NB4 (cell line): ENCODE measurements at regions not wholly inside any gene's neighbourhood (a gene's known extent, or its start where the extent isn't known, plus 50 kb on each side); places are given as distances from the start of the nearest gene placed in this dataset.

Source experiments
- DNase-seq: peaks from one replicate; pipeline ENCODE4 v3.0.0; 2010; ENCODE audit warnings: low read depth
- H3K4me3 ChIP-seq: one replicate; pipeline ENCODE4 v1.5.1; 2011; ENCODE audit warnings: mild to moderate bottlenecking, low read depth, low read length, moderate library complexity
- CTCF ChIP-seq: IDR thresholded peaks from one replicate; pipeline ENCODE4 v1.5.1; 2012; ENCODE audit warnings: low read depth, low read length
- MAX ChIP-seq: IDR thresholded peaks from 2 replicates; pipeline ENCODE4 v1.6.1; 2011; ENCODE audit warnings: low read depth, low read length
- MYC ChIP-seq: IDR thresholded peaks from 2 replicates; pipeline ENCODE4 v1.6.1; 2011; ENCODE audit warnings: low read depth, low read length
- POLR2A ChIP-seq: IDR thresholded peaks from 2 replicates; pipeline ENCODE4 v1.6.1; 2011; ENCODE audit warnings: mild to moderate bottlenecking; ENCODE audit not compliant: insufficient read length; ENCODE audit errors: extremely low read depth

GRCh38 chr5:158484150-158484549 is 615.6 kb downstream of the EBF1 start:
- H3K4me3 ChIP-seq: no peak overlapping the region
- TF ChIP-seq CTCF (no peak), MAX (no peak)
- DNase-seq: no peak

GRCh38 chr5:158483281-158483860 is 616.3 kb downstream of the EBF1 start:
- TF ChIP-seq MYC (no peak), CTCF (no peak), POLR2A (no peak), MAX (no peak)
- DNase-seq: no peak
- no peak overlapping the region for H3K4me3 ChIP-seq

GRCh38 chr5:158482125-158482524 is 617.6 kb downstream of the EBF1 start:
- no peak for DNase-seq
- no peak overlapping the region for H3K4me3 ChIP-seq
- no peak for TF ChIP-seq MYC
- no peak for TF ChIP-seq CTCF
- TF ChIP-seq POLR2A: no peak
- TF ChIP-seq MAX: no peak

- H3K4me3 ChIP-seq: no peak overlapping the region
- TF ChIP-seq POLR2A (no peak), MAX (peak; percentile 44; the same call in 1 of the 2 replicates)
- DNase-seq: no peak
These were observed 619.2 kb upstream of the CLINT1 start for GRCh38 chr5:158478139-158478538.

- no peak for TF ChIP-seq MAX
- no peak for TF ChIP-seq CTCF
- no peak for TF ChIP-seq POLR2A
- TF ChIP-seq MYC: no peak
- no peak for DNase-seq
- no peak overlapping the region for H3K4me3 ChIP-seq
These were observed 618.3 kb upstream of the CLINT1 start for GRCh38 chr5:158477214-158477613.

- TF ChIP-seq POLR2A (no peak), MYC (no peak), CTCF (no peak), MAX (no peak)
These were observed 614.2 kb upstream of the CLINT1 start for GRCh38 chr5:158473016-158473635.

More at GRCh38 chr5:158473016-158473635, 614.2 kb upstream of the CLINT1 start:
- H3K4me3 ChIP-seq: no peak overlapping the region
- DNase-seq: no peak
